HG03520 (cell line): ENCODE measurements at regions not wholly inside any gene's neighbourhood (a gene's known extent, or its start where the extent isn't known, plus 50 kb on each side); places are given as distances from the start of the nearest gene placed in this dataset.

Experiments used
- ATAC-seq: cut with Tn5 transposase; IDR thresholded peaks from one replicate; pipeline ENCODE4 v1.9.1; 2021; ENCODE audit warnings: mild to moderate bottlenecking, moderate library complexity; ENCODE audit not compliant: unreplicated experiment

DNA sequence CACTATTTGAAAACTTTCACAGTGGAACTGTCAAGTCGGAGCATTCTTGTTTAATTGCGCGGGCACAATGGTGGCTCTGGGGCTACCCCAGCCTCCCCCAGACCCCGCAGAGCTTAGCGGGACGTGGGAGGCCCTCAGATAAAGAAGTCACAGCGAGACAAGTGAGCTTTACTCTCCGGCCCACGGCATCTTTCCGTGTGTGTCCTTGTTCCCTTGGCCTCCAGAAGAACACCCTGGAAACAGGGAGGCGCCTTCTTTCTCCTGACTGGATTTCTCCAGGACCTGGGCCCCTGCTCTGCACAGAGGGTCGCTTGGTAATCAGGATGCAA, 382.8 kb downstream of the RRAGC start:
- no peak for ATAC-seq

DNA sequence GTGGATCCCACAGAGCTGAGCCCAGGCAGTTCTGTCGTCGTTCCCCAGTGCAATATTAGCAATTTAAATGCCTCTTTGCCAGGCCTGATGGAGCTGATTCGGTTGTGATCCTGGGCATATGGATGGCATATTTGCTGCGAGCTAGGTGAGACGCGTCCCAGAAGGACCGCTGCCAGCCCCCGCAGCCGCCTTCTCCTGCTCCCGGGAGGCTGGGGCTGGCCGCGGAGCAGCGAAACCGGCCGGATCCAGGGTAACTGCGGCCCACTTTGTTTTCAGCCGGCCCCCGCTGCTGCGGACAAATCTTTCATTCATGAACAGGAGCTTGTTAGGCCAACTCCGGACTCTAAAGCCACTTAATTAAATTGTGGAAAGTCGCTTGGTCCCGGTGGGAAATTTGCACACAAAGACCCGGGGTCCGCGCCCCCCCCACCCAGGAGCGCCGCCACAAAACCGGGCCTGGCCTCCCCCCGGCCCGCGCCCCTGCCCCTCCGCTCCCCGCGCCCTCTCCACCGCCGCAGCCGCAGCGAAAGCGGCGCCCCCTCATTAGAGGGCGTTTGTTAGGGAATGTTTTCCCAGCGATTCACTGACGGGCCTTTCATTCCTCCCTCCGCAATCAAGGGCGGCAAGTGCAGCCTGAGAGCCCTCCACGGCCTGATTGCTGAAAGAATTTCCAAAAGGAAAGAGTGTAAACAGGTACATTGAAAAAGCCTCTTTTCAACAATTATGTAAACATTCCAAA, 383.3 kb downstream of the RRAGC start:
- ATAC-seq, result no peak

- no peak for ATAC-seq
Observed at GRCh38 chr1:38475624-38476005, 384.0 kb downstream of the RRAGC start.

GRCh38 chr1:38474738-38475623, 384.6 kb downstream of the RRAGC start:
- ATAC-seq, result peak; percentile 84

GRCh38 chr1:38466487-38466886, 393.1 kb downstream of the RRAGC start:
- no peak for ATAC-seq

- no peak for ATAC-seq
Observed at GRCh38 chr1:38465460-38465859, 394.1 kb downstream of the RRAGC start.

DNA sequence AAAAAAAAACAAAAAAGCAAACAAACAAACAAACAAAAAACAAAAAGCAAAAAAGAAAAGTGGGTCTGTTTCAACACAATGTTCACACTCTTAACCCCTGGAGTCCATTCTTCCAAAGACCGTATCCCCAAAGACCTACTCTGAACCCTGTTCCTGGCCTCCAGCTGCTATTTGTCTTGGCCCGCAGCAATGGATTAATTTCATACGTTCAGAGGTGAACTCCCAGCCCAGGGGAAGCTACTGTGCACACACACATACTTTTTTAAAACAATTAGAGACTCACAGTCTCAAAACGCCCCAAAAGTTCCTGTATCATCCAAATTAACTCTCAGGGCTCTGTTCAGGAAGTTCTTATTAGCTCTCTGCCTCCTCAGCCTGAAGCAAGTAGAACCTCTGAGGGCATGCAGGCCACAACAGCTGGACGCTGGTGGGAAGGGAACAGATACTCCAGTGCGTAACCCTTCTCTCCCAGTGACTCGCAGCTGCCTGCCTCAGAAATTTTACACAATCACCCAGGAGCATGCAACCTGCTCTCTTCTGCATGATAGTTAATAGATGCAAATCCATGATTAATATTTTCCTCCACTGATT, 395.4 kb downstream of the RRAGC start:
- ATAC-seq, result no peak

DNA sequence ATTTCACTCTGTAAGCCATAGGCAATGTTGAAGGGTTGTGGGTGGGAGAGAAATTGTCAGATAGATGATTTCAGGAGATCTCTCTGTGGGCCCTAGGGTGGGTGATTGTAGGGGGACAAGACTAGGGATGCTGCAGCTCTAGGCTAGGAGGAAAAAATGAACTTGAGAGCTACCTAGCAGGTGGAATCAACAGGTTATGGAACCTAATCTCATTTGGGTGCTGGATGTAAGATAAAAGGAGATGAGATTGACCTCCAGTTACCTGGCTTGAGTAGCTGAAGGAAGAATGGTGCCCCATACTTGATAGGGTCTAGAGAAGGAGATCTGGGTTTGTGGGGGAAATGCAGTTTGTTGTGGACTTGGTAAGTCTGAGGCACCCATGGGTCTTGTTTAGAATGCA, 396.5 kb downstream of the RRAGC start:
- ATAC-seq, result no peak

DNA sequence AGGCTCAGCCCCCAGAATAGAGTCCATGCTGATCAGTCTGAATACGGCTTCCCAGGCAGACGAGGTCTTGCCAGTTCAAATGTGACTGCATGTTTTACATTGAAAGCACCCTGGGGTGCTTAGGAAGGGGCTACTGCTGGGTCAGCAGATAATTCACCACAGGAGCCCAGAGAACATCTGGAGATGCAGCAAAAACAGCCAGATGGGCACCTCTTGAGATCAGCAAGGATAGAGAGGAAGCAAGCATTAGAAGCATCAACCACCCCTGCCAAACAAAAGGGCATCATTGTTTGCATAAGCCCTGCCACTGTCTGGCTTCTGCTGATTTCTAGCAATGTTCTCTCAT, 403.1 kb downstream of the RRAGC start:
- ATAC-seq, result no peak

- ATAC-seq, result no peak
Observed at GRCh38 chr1:38455829-38456530, 403.6 kb downstream of the RRAGC start.

GRCh38 chr1:38454749-38455441, 404.7 kb downstream of the RRAGC start:
- ATAC-seq, result no peak

DNA sequence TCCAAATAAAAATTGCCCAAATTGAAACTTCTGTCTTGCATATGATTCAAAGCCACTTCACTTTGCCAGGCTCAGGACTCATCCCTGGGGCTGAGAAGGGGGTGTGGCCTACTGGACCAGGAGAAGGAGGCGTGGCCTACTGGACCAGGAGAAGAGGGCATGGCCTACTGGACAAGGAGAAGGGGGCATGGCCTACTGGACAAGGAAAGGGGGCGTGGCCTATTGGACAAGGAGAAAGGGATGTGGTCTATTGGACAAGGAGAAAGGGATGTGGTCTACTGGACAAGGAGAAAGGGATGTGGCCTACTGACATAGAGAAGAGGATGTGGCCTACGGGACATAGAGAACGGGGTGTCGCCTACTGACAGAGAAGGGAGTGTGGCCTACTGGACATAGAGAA, 405.3 kb downstream of the RRAGC start:
- no peak for ATAC-seq

- ATAC-seq, result no peak
Observed at GRCh38 chr1:38452246-38452645, 405.7 kb upstream of the POU3F1 start.

DNA sequence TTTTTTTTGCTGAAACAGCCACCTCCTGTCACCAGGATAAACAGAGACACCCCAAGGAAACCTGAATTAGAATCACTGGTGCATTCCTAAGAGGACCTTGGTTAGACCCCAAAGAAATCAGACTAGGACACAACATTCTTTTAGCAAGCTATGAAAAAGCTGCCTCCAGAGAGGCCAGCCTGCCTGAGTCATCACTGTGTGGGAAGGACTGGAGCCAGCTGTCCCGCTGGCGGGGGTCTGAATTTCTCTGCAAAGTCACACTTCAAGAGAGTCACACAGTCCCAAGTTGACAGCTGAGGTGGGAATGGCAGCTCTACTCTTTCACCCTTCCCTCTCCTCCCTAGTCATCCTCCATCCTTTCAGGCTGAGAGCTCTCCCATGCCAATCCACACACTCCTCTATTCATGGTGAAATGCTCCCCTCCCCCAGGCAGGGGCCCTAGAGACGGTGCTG, 405.0 kb upstream of the POU3F1 start:
- ATAC-seq, result no peak

- ATAC-seq, result no peak
Observed at GRCh38 chr1:38448893-38449292, 402.3 kb upstream of the POU3F1 start.

GRCh38 chr1:38446936-38447335, 400.3 kb upstream of the POU3F1 start:
- ATAC-seq, result no peak

- no peak for ATAC-seq
Observed at GRCh38 chr1:38444770-38445442, 398.3 kb upstream of the POU3F1 start.

DNA sequence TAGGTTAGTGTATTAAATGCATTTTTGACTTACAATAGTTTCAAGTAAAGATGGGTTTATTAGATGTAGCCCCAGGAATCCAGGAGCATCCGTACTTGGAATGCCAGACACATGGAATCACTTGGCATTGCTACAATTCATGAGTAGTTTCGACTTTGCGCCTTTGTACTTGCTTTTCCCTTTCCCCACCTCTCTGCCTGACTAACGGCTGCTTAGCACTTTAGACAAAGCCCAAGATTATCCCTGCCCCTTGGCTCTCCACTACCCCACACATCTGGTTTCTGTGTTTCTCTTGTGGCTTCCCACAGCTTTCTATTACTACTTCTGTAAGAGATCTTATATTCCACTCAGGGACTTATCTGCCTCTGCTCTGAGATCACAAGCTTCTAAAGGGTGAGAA, 397.7 kb upstream of the POU3F1 start:
- no peak for ATAC-seq

DNA sequence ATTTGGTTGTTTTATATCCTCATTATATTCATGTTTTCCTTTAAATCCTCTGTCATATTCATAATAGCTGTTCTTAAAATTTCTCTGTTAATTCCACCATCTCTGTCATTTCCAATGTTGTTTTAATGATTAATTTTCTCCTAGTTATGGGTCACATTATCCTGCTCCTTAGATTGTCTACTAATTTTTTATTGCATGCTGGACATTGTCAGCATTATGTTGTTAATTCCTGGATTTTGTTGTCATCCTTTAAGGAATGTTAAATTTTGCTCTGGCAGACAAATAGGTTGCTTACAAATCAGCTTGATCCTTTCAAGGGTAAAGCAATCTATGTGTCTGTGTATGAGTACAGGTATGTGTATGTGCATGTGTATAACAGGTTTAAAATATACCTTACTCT, 393.8 kb upstream of the POU3F1 start:
- no peak for ATAC-seq

GRCh38 chr1:38436749-38437148, 390.2 kb upstream of the POU3F1 start:
- no peak for ATAC-seq
